Stomach (tissue), 4 donors: ENCODE measurements at regions not wholly inside any gene's neighbourhood (a gene's known extent, or its start where the extent isn't known, plus 50 kb on each side); places are given as distances from the start of the nearest gene placed in this dataset.
"Not testable (repeated sequence)": the region's sequence is repeated elsewhere in the genome, so short reads cannot be mapped to it uniquely, and the experiment has no call there.

Experiments used
- CTCF ChIP-seq, 7 experiments: fragments of 450-650 bp in 4 of 7; fragments of 200-600 bp in 3 of 7; sonication (generic) in 3 of 7; IDR thresholded peaks; one replicate each; pipeline ENCODE4 v1.5.1; 2016 to 2019; ENCODE audit warnings: antibody characterized with exemption in 7 of 7, control low read depth in 2 of 7, mild to moderate bottlenecking in 1 of 7
- EP300 ChIP-seq: sonication (generic); formaldehyde crosslinking; IDR thresholded peaks from one replicate; pipeline ENCODE4 v1.6.1; 2017; ENCODE audit warnings: antibody characterized with exemption
- POLR2A ChIP-seq, 4 donors: fragments of 450-650 bp; IDR thresholded peaks; one replicate each; pipeline ENCODE4 v1.6.1; 2016; ENCODE audit warnings: antibody characterized with exemption in 4 of 4, control low read depth in 2 of 4, mild to moderate bottlenecking in 1 of 4, moderate library complexity in 1 of 4
- POLR2AphosphoS5 ChIP-seq, 3 donors: sonication (generic); formaldehyde crosslinking; IDR thresholded peaks; one replicate each; pipeline ENCODE4 v1.6.1; 2016; ENCODE audit warnings: antibody characterized with exemption in 3 of 3

GRCh38 chr21:14011149-14011548 is 199.6 kb downstream of the LIPI start:
- not testable (repeated sequence) for TF ChIP-seq POLR2A (IDR thresholded peaks at IDR 0.05); CTCF (IDR thresholded peaks at IDR 0.05); EP300; POLR2AphosphoS5 (IDR thresholded peaks at IDR 0.05)
